ENCODE measurements at regions not wholly inside any gene's neighbourhood (a gene's known extent, or its start where the extent isn't known, plus 50 kb on each side); places are given as distances from the start of the nearest gene placed in this dataset.
"Not testable (repeated sequence)": the region's sequence is repeated elsewhere in the genome, so short reads cannot be mapped to it uniquely, and the experiment has no call there.

GRCh38 chr2:171266102-171266501 is 105.4 kb upstream of the TLK1 start:
- Mint-ChIP-seq H3K27me3 (no peaks in the 10 kb centered on the region), H3K4me3 (no peak overlapping the region), H3K36me3 (no peaks in the 10 kb centered on the region), H3K9me3 (no peaks in the 10 kb centered on the region), H3K27ac (no peak overlapping the region), H3K4me1 (peaks cover 12% of the 10 kb centered on the region)
- no peak for DNase-seq

DNA sequence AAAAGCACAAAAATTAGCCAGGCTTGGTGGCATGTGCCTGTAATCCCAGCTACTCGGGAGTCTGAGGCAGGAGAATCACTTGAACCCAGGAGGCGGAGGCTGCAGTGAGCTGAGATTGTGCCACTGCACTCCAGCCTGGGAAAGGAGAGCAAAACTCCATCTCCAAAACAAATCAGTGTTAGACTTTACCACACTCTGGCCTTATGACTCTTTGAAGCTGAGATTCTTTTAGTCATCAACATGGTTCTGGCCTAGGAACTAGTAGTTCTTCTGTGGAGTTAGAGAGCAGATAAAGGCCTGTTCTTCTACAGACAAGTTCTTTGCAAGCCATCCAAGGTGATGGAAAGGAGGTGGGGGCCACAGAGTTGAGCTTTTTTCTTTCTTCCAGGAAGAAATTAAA is 100.8 kb upstream of the TLK1 start:
- not testable (repeated sequence) for H3K9me3 Mint-ChIP-seq, H3K4me3 Mint-ChIP-seq, H3K36me3 Mint-ChIP-seq, H3K27me3 Mint-ChIP-seq, DNase-seq, H3K27ac Mint-ChIP-seq
- H3K4me1 Mint-ChIP-seq, result peaks cover 25% of the 10 kb centered on the region

- DNase-seq, result peak; percentile 19
- H3K36me3 Mint-ChIP-seq, result no peaks in the 10 kb centered on the region
- peak overlapping the region; percentile 62 for H3K27ac Mint-ChIP-seq
- peaks cover 2% of the 10 kb centered on the region for H3K9me3 Mint-ChIP-seq
- peak overlapping the region; percentile 38 for H3K4me3 Mint-ChIP-seq
- peaks cover 25% of the 10 kb centered on the region for H3K4me1 Mint-ChIP-seq
- H3K27me3 Mint-ChIP-seq, result no peaks in the 10 kb centered on the region
Observed at GRCh38 chr2:171260471-171261424, 100.1 kb upstream of the TLK1 start.

- DNase-seq, result no peak
Observed at GRCh38 chr2:171254666-171255065, 94.0 kb upstream of the TLK1 start.

GRCh38 chr2:171253900-171254650 is 93.4 kb upstream of the TLK1 start:
- no peak overlapping the region for H3K27ac Mint-ChIP-seq
- H3K4me1 Mint-ChIP-seq, result peaks cover 16% of the 10 kb centered on the region
- no peaks in the 10 kb centered on the region for H3K27me3 Mint-ChIP-seq
- H3K36me3 Mint-ChIP-seq, result no peaks in the 10 kb centered on the region
- no peak overlapping the region for H3K4me3 Mint-ChIP-seq
- DNase-seq, result no peak
- no peaks in the 10 kb centered on the region for H3K9me3 Mint-ChIP-seq

More at GRCh38 chr2:171254666-171255065, 94.0 kb upstream of the TLK1 start:
- Mint-ChIP-seq H3K4me3 (no peak overlapping the region), H3K4me1 (peaks cover 11% of the 10 kb centered on the region), H3K27ac (no peak overlapping the region), H3K27me3 (no peaks in the 10 kb centered on the region), H3K9me3 (no peaks in the 10 kb centered on the region), H3K36me3 (no peaks in the 10 kb centered on the region)

- no peak overlapping the region for H3K4me3 Mint-ChIP-seq
- H3K36me3 Mint-ChIP-seq, result no peaks in the 10 kb centered on the region
Observed at GRCh38 chr2:171253279-171253678, 92.6 kb upstream of the TLK1 start.

DNA sequence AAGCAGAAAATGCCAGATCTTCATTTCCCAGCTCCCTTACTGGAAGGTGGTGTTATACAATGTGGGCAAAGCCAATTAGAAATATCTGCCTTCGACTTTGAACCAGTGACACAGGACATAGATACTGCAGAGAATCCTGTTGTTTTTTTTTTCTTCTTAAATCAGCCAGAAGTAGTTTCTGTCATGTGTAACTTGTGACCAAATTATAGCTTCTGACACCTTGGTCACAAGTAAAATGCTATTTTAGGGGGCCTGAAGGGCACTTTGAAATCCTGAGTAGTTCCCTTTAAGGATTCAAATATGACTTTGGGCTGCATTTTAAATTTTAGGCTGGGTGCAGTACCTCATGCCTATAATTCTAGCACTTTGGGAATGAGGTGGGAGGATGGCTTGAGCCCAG is 89.0 kb upstream of the TLK1 start:
- H3K27ac Mint-ChIP-seq, result no peak overlapping the region
- peaks cover 14% of the 10 kb centered on the region for H3K9me3 Mint-ChIP-seq
- no peaks in the 10 kb centered on the region for H3K27me3 Mint-ChIP-seq
- peaks cover 44% of the 10 kb centered on the region for H3K4me1 Mint-ChIP-seq
- peaks cover 9% of the 10 kb centered on the region for H3K36me3 Mint-ChIP-seq
- DNase-seq, result no peak
- no peak overlapping the region for H3K4me3 Mint-ChIP-seq

More at GRCh38 chr2:171253279-171253678, 92.6 kb upstream of the TLK1 start:
- Mint-ChIP-seq H3K27ac (no peak overlapping the region), H3K27me3 (no peaks in the 10 kb centered on the region), H3K9me3 (no peaks in the 10 kb centered on the region), H3K4me1 (peaks cover 24% of the 10 kb centered on the region)
- DNase-seq, result no peak

DNA sequence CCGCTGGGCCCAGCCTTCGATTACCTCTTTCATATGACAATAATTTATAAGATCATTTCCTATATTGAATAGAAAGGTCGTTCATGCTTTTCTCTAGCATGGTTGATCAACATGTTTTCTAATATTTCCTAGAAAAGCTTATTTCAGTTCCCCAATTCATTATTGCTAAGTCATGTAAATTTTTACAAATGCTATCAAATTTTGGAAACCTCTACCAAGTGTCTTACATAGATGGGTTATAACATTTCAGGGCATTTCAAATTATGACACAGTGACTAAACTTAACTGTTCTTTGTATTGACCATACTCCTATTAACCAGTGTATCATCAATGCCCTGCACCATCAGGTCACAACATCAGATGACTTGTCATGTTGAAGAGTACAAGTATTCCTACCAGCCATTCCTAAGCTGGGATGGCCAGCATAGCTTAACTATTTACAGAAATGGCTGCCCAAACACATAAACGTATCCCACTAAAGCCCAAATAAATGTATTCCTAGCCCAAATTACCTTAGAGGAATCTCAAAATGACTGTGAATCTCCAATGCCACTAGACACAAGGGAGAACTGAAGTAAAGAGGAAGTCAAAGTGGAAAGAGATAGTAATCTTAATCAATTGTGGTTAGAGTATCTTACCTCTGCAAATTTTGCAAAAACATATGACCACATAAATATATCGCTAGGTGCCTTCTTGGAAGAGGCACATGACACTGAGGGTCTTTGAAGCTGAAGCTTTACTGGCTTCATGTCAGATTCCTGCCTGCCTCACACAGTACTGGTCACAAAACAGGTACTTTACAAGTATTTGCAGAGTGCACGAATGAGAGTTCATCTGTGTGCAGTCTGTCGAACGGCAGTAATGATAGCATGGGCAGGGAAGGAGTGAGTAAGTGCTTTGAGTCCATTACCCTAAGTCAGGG is 87.3 kb upstream of the TLK1 start:
- Mint-ChIP-seq H3K36me3 (peaks cover 9% of the 10 kb centered on the region), H3K27me3 (no peaks in the 10 kb centered on the region), H3K4me1 (peaks cover 39% of the 10 kb centered on the region), H3K9me3 (peaks cover 14% of the 10 kb centered on the region), H3K27ac (peak overlapping the region; percentile 81), H3K4me3 (no peak overlapping the region)
- peak; percentile 20 for DNase-seq

DNA sequence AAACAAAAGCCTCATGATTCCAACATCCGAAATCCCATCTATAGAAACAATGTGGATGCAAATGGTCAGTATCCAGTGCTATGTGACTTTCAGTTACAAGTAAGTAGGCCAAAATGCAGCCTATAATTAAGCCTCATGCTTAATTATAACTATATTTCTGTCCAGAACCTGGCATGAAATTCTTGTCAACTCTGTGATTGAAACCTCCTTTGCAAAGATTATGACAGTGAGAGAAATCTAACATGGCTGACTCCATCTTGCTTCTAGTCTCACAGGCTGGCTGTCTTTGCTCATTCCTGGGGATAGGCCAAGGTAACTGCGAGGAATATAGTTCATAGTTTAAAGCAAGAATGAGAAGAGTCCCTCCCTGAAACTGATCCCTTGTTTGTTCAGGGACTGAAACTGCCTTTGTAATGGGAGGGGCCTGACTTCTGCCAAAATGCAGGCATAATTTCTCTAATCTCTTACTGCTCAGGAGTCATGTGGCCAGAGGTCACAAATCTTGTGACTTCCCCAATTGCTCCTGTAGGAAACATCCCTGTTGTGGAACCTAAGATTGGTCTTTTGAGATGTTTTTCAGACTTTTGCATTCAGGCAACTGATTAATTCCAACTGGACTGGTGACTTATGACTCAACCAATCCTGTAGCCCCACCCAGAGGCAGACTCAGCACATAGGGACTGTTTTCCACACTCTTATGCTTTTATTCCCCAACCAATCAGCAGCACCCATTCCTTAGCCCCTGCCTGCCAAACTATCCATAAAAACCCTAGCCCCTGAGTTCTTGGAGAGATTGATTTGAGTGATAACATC is 84.5 kb upstream of the TLK1 start:
- H3K27ac Mint-ChIP-seq, result no peak overlapping the region
- H3K4me1 Mint-ChIP-seq, result peaks cover 38% of the 10 kb centered on the region
- H3K36me3 Mint-ChIP-seq, result peaks cover 9% of the 10 kb centered on the region
- DNase-seq, result no peak
- H3K27me3 Mint-ChIP-seq, result no peaks in the 10 kb centered on the region
- no peak overlapping the region for H3K4me3 Mint-ChIP-seq
- H3K9me3 Mint-ChIP-seq, result peaks cover 14% of the 10 kb centered on the region

GRCh38 chr2:171244466-171244969 is 83.8 kb upstream of the TLK1 start:
- peaks cover 14% of the 10 kb centered on the region for H3K9me3 Mint-ChIP-seq
- H3K27me3 Mint-ChIP-seq, result no peaks in the 10 kb centered on the region
- H3K27ac Mint-ChIP-seq, result no peak overlapping the region
- no peak overlapping the region for H3K4me3 Mint-ChIP-seq
- peaks cover 31% of the 10 kb centered on the region for H3K4me1 Mint-ChIP-seq
- DNase-seq, result no peak
- H3K36me3 Mint-ChIP-seq, result peaks cover 9% of the 10 kb centered on the region

- Mint-ChIP-seq H3K27me3 (no peaks in the 10 kb centered on the region), H3K4me1 (peaks cover 14% of the 10 kb centered on the region), H3K27ac (no peak overlapping the region), H3K9me3 (peaks cover 12% of the 10 kb centered on the region), H3K36me3 (peaks cover 7% of the 10 kb centered on the region), H3K4me3 (no peak overlapping the region)
- no peak for DNase-seq
Observed at GRCh38 chr2:171241771-171242170, 81.1 kb upstream of the TLK1 start.

GRCh38 chr2:171238946-171239345 is 78.3 kb upstream of the TLK1 start:
- Mint-ChIP-seq H3K36me3 (no peaks in the 10 kb centered on the region), H3K9me3 (no peaks in the 10 kb centered on the region), H3K27me3 (peaks cover 9% of the 10 kb centered on the region), H3K4me3 (no peak overlapping the region), H3K27ac (no peak overlapping the region), H3K4me1 (peaks cover 5% of the 10 kb centered on the region)
- DNase-seq, result no peak

DNA sequence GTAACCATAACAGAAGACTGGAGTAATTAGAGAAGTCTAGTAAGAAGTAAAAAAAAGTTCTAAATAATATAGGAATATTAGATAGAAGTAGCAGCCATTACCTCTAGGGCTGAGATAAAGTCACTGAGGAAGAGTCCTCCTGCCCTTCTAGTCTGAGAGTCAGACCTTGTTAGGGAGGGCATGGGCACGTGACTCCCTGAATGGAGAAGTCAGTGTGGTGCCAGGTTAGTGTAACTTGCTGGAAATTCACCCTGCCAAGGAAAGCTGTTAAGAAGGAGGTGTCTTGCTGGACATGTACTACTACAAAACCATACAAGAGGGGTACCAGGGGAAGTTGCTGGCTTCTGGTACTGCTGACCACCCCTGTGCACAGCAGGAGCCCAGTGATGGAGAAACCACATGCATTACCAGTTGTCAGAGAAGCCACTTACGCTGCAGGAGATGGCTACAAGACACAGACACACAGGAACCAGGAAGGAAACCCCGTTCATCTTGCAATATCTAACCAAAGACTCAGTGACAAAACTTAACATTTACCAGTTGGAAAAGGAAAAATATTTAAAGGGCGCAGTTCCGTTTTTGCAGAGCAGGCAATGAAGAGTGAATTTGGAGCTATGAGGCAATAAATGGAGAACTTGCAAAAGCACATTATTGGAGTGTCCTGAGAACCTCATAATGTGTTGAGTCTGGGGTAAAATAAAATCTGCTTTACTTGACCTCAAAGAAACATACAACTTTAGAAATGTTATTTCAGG is 77.2 kb upstream of the TLK1 start:
- Mint-ChIP-seq H3K27ac (no peak overlapping the region), H3K9me3 (no peaks in the 10 kb centered on the region), H3K36me3 (no peaks in the 10 kb centered on the region), H3K4me1 (peaks cover 5% of the 10 kb centered on the region), H3K4me3 (no peak overlapping the region), H3K27me3 (peaks cover 9% of the 10 kb centered on the region)
- no peak for DNase-seq
